ENCODE measurements at regions not wholly inside any gene's neighbourhood (a gene's known extent, or its start where the extent isn't known, plus 50 kb on each side); places are given as distances from the start of the nearest gene placed in this dataset.
"Not testable (repeated sequence)": the region's sequence is repeated elsewhere in the genome, so short reads cannot be mapped to it uniquely, and the experiment has no call there.

GRCh38 chr21:6486821-6487220, 4034.6 kb upstream of the TPTE start:
- H3K9me2 ChIP-seq (ENCODE audit: insufficient read depth); H3K27ac ChIP-seq; H3F3A ChIP-seq (ENCODE audit: insufficient read depth); H3K4me2 ChIP-seq (ENCODE audit: unreplicated experiment); H3K9ac ChIP-seq; H2AFZ ChIP-seq; H3K36me3 ChIP-seq (ENCODE audit: low read depth); in situ Hi-C loops (cut with MboI); H3K4me3 ChIP-seq; DNase-seq; H3K27me3 ChIP-seq (replicated peaks; ENCODE audit: insufficient read depth); H3K9me3 ChIP-seq (ENCODE audit: low read depth); H4K20me1 ChIP-seq (ENCODE audit: insufficient read depth); H3K79me2 ChIP-seq (ENCODE audit: insufficient read depth); H3K4me1 ChIP-seq (ENCODE audit: insufficient read depth): not testable (repeated sequence)
- WGBS, 2 experiments (ENCODE audit: low coverage in 1 of 2, low lambda C conversion rate in 2 of 2, missing lambda C conversion rate in 2 of 2) = 92% methylated on average over 22 of the region's 26 CpGs; no CpG with 5 or more reads in 1 of the 2 experiments

GRCh38 chr21:6492691-6493090, 4028.7 kb upstream of the TPTE start:
- H3K27me3 ChIP-seq (replicated peaks; ENCODE audit: insufficient read depth); H3K36me3 ChIP-seq (ENCODE audit: low read depth); H2AFZ ChIP-seq; H3K9me3 ChIP-seq (ENCODE audit: low read depth); H3F3A ChIP-seq (ENCODE audit: insufficient read depth); H3K4me2 ChIP-seq (ENCODE audit: unreplicated experiment); H3K9ac ChIP-seq; H3K27ac ChIP-seq; H3K79me2 ChIP-seq (ENCODE audit: insufficient read depth); DNase-seq; H3K4me1 ChIP-seq (ENCODE audit: insufficient read depth); in situ Hi-C loops (cut with MboI); H3K9me2 ChIP-seq (ENCODE audit: insufficient read depth); H4K20me1 ChIP-seq (ENCODE audit: insufficient read depth); H3K4me3 ChIP-seq: not testable (repeated sequence)
- WGBS, 2 experiments (ENCODE audit: low coverage in 1 of 2, low lambda C conversion rate in 2 of 2, missing lambda C conversion rate in 2 of 2) = no CpG with 5 or more reads among the region's 8 CpGs

GRCh38 chr21:6493957-6494356, 4027.4 kb upstream of the TPTE start:
- in situ Hi-C loops (cut with MboI) = not testable (repeated sequence)

GRCh38 chr21:6496356-6496755, 4025.0 kb upstream of the TPTE start:
- H4K20me1 ChIP-seq (ENCODE audit: insufficient read depth); H3K36me3 ChIP-seq (ENCODE audit: low read depth); in situ Hi-C loops (cut with MboI); H3K79me2 ChIP-seq (ENCODE audit: insufficient read depth); H3K9me3 ChIP-seq (ENCODE audit: low read depth); H2AFZ ChIP-seq; DNase-seq; H3K9me2 ChIP-seq (ENCODE audit: insufficient read depth); H3K4me3 ChIP-seq; H3F3A ChIP-seq (ENCODE audit: insufficient read depth); H3K4me1 ChIP-seq (ENCODE audit: insufficient read depth); H3K27me3 ChIP-seq (replicated peaks; ENCODE audit: insufficient read depth); H3K4me2 ChIP-seq (ENCODE audit: unreplicated experiment); H3K9ac ChIP-seq; H3K27ac ChIP-seq: not testable (repeated sequence)
- WGBS, 2 experiments (ENCODE audit: low coverage in 1 of 2, low lambda C conversion rate in 2 of 2, missing lambda C conversion rate in 2 of 2) = 95 to 100% methylated on average over 2 of the region's 5 CpGs

More at GRCh38 chr21:6493957-6494356, 4027.4 kb upstream of the TPTE start:
- not testable (repeated sequence) for H3K4me3 ChIP-seq; H2AFZ ChIP-seq; H3K27ac ChIP-seq; H3K27me3 ChIP-seq (replicated peaks; ENCODE audit: insufficient read depth); H3K4me1 ChIP-seq (ENCODE audit: insufficient read depth); H3K36me3 ChIP-seq (ENCODE audit: low read depth); H4K20me1 ChIP-seq (ENCODE audit: insufficient read depth); H3K4me2 ChIP-seq (ENCODE audit: unreplicated experiment); H3K9me2 ChIP-seq (ENCODE audit: insufficient read depth); H3K79me2 ChIP-seq (ENCODE audit: insufficient read depth); DNase-seq; H3K9ac ChIP-seq; H3K9me3 ChIP-seq (ENCODE audit: low read depth); H3F3A ChIP-seq (ENCODE audit: insufficient read depth)
- WGBS, 2 experiments (ENCODE audit: low coverage in 1 of 2, low lambda C conversion rate in 2 of 2, missing lambda C conversion rate in 2 of 2) = no CpG with 5 or more reads among the region's 4 CpGs

GRCh38 chr21:6498716-6499115, 4022.7 kb upstream of the TPTE start:
- DNase-seq; H4K20me1 ChIP-seq (ENCODE audit: insufficient read depth): not testable (repeated sequence)

GRCh38 chr21:6499128-6499826, 4022.1 kb upstream of the TPTE start:
- DNase-seq; H3K27me3 ChIP-seq (replicated peaks; ENCODE audit: insufficient read depth); H2AFZ ChIP-seq; H3K27ac ChIP-seq; in situ Hi-C loops (cut with MboI); H3K4me3 ChIP-seq; H3K79me2 ChIP-seq (ENCODE audit: insufficient read depth); H3F3A ChIP-seq (ENCODE audit: insufficient read depth); H3K9me3 ChIP-seq (ENCODE audit: low read depth); H3K9me2 ChIP-seq (ENCODE audit: insufficient read depth); H3K36me3 ChIP-seq (ENCODE audit: low read depth); H4K20me1 ChIP-seq (ENCODE audit: insufficient read depth); H3K4me2 ChIP-seq (ENCODE audit: unreplicated experiment); H3K4me1 ChIP-seq (ENCODE audit: insufficient read depth): not testable (repeated sequence)
- WGBS, 2 experiments (ENCODE audit: low coverage in 1 of 2, low lambda C conversion rate in 2 of 2, missing lambda C conversion rate in 2 of 2) = 0% methylated on average over 24 of the region's 66 CpGs; no CpG with 5 or more reads in 1 of the 2 experiments
- peak overlapping the region; percentile 85; the same call in 1 of the 2 replicates for H3K9ac ChIP-seq

More at GRCh38 chr21:6498716-6499115, 4022.7 kb upstream of the TPTE start:
- Histone ChIP-seq H3K9ac (peak overlapping the region; percentile 85), H3K4me3 (peak overlapping the region; percentile 60), H3K27ac (peak overlapping the region; percentile 60)
- H3F3A ChIP-seq (ENCODE audit: insufficient read depth); H3K9me2 ChIP-seq (ENCODE audit: insufficient read depth); H3K9me3 ChIP-seq (ENCODE audit: low read depth); H3K79me2 ChIP-seq (ENCODE audit: insufficient read depth); H3K36me3 ChIP-seq (ENCODE audit: low read depth); H3K27me3 ChIP-seq (replicated peaks; ENCODE audit: insufficient read depth); H2AFZ ChIP-seq; H3K4me2 ChIP-seq (ENCODE audit: unreplicated experiment); H3K4me1 ChIP-seq (ENCODE audit: insufficient read depth); in situ Hi-C loops (cut with MboI): not testable (repeated sequence)
- WGBS, 2 experiments (ENCODE audit: low coverage in 1 of 2, low lambda C conversion rate in 2 of 2, missing lambda C conversion rate in 2 of 2) = 0% methylated on average over 7 of the region's 55 CpGs; no CpG with 5 or more reads in 1 of the 2 experiments

- H3K9me2 ChIP-seq (ENCODE audit: insufficient read depth); H2AFZ ChIP-seq; H3K27ac ChIP-seq; H3K4me3 ChIP-seq; H3K4me2 ChIP-seq (ENCODE audit: unreplicated experiment); H3K4me1 ChIP-seq (ENCODE audit: insufficient read depth); H3K9me3 ChIP-seq (ENCODE audit: low read depth); H3K79me2 ChIP-seq (ENCODE audit: insufficient read depth); DNase-seq; H3K36me3 ChIP-seq (ENCODE audit: low read depth); in situ Hi-C loops (cut with MboI); H3K27me3 ChIP-seq (replicated peaks; ENCODE audit: insufficient read depth); H3K9ac ChIP-seq; H4K20me1 ChIP-seq (ENCODE audit: insufficient read depth); H3F3A ChIP-seq (ENCODE audit: insufficient read depth): not testable (repeated sequence)
- no CpG with 5 or more reads among the region's 16 CpGs for WGBS, 2 experiments (ENCODE audit: low coverage in 1 of 2, low lambda C conversion rate in 2 of 2, missing lambda C conversion rate in 2 of 2)
Observed at GRCh38 chr21:6499866-6500265, 4021.5 kb upstream of the TPTE start.

- H2AFZ ChIP-seq; H3K27ac ChIP-seq; in situ Hi-C loops (cut with MboI); H3K36me3 ChIP-seq (ENCODE audit: low read depth); H3K27me3 ChIP-seq (replicated peaks; ENCODE audit: insufficient read depth); H3K79me2 ChIP-seq (ENCODE audit: insufficient read depth); H3K9me2 ChIP-seq (ENCODE audit: insufficient read depth); H3K4me2 ChIP-seq (ENCODE audit: unreplicated experiment); DNase-seq; H4K20me1 ChIP-seq (ENCODE audit: insufficient read depth); H3K9ac ChIP-seq; H3K9me3 ChIP-seq (ENCODE audit: low read depth); H3K4me1 ChIP-seq (ENCODE audit: insufficient read depth); H3F3A ChIP-seq (ENCODE audit: insufficient read depth); H3K4me3 ChIP-seq: not testable (repeated sequence)
- no CpG with 5 or more reads among the region's 7 CpGs for WGBS, 2 experiments (ENCODE audit: low coverage in 1 of 2, low lambda C conversion rate in 2 of 2, missing lambda C conversion rate in 2 of 2)
Observed at GRCh38 chr21:6500681-6501080, 4020.7 kb upstream of the TPTE start.
